GM19438 (cell line): ENCODE measurements at regions not wholly inside any gene's neighbourhood (a gene's known extent, or its start where the extent isn't known, plus 50 kb on each side); places are given as distances from the start of the nearest gene placed in this dataset.
"Not testable (repeated sequence)": the region's sequence is repeated elsewhere in the genome, so short reads cannot be mapped to it uniquely, and the experiment has no call there.

Experiments used
- ATAC-seq: cut with Tn5 transposase; IDR thresholded peaks from one replicate; pipeline ENCODE4 v1.9.1; 2021; ENCODE audit warnings: low read depth; ENCODE audit not compliant: unreplicated experiment

DNA sequence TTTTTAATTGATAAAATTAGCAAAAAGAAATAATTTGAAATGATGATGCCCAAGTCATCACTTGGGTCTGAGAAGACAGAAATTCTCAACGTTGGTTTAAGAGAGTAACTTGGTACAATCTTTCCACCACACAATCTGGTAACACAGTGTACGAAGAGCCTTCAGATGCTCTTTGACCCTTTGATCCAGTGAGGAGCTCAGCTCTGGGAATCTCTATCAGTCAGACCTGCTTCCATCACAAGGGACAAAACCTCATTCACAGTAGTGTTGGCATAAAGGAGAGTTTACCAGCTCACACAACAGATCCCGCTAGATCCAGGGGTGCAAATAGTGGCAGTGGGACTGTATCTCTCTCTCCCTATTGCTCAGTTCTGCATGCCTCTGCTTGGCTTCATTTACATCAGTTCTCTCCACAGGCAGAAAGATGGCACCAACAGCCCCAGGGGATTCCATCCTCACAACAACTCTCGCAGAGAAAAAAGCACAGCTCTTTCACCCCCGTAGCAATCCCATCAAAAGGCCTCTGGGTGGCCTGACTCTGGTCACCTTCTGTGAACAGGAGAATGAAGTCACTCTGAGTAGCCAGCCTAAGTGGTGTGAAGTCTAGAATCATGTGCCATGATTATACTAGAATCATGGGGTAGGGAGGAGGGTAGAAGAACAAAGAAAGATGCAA, 119.7 kb downstream of the ZNF281 start:
- no peak for ATAC-seq

DNA sequence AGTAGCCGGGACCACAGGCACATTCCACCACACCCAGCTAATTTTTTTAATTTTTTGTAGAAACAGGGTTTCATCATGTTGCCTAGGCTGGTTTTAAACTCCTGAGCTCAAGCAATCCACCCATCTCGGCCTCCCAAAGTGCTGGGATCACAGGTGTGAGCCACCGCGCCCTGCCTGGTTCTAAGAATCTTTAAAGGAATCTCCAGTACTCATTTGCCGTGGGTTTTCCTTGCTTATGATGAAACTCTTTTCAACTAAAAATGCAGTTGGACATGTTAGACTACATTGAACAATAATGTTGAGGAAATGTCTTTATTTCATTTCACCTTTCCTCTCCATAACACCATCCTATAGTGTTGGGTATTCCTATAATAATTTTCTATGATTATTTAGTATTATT, 121.6 kb downstream of the ZNF281 start:
- no peak for ATAC-seq

DNA sequence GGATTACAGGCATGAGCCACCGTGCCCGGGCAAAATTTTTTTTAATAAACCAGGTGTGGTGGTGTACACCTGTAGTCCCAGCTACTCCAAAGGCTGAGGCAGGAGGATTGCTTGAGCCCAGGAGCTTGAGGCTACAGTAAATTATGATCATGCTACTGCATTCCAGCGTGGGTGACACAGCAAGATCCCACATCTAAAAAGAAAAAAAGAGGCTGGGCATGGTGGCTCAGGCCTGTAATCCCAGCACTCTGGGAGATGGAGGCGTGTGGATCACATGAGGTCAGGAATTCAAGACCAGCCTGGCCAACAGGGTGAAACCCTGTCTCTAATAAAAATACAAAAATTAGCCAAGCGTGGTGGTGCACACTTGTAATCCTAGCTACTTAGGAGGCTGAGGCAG, 125.6 kb downstream of the ZNF281 start:
- ATAC-seq: not testable (repeated sequence)

DNA sequence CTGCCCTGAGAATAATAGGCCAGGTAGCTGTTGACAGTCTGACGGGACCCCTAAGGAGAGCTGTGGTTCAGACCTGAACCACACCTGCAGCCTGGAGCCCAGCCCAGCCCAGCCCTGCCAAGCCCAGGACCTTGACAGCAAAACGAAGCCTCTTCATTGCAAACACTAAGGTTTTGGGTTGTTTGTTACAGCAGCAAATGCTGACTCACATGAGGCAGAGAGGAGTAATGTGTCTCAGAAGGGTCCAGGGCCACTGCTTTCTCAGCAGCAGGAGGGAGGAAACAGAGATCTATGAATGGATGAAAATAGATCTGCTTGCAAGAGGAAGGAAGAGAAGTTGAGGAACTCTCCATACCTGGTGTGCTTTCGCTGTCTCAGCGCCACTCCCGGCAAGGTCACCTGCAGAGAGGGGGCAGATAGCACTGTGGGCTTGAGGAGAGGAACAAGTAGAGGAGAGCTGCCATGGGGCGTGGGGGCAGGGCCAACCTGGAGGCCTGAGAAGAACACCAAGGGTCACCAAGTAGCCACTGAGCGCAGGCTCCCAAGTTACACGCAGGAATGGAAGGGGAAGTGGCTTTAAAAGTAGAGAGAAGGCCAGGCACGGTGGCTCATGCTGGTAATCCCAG, 127.2 kb downstream of the ZNF281 start:
- ATAC-seq: no peak

DNA sequence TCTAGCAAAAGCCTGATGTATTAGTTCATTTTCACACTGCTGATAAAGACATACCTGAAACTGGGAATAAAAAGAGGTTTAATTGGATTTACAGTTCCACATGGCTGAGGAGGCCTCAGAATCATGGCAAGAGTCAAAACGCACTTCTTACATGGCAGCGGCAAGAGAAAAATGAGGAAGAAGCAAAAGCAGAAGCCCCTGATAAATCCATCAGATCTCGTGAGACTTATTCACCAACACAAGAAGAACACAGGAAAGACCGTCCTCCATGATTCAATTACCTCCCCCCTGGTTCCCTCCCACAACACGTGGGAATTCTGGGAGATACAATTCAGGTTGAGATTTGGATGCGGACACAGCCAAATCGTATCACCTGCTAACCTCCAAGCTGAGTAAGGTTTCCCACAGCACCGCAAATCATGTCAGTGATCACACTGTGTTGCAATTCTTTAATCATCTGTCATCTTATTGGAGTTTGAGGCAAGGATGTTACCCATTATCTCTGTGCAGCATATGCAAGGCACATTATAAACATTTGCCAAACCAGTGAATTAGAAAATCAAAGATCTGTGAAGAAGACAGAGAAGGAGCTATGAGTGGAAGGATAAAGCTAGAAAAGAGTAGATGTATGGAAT, 128.5 kb downstream of the ZNF281 start:
- no peak for ATAC-seq

DNA sequence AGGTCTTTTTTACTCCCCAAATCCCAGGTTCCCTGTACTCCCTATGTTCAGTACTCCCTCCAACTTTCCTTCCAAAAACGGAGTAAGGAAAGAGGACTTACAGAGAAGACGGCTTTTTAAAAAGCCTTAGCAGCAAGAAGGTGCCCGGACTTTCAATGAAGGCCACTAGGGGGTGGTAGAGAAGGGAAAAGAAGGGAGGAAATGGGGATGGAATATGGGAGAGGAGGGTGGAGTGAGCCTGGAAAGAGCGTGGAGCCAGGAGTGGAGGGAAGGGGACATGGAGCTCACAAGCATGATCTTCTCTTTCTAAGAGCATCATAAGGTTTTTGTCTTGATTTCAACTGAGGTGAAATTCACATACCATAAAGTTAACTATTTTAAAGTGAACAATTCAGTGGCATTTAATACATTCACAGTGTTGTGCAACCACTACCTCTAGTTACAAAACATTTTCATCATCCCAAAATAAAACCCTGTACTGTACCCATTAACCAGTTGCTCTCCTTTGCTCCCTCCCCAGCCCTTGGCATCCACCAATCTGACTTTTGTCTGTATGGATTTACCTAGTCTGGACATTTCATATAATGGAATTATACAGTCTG, 129.9 kb downstream of the ZNF281 start:
- no peak for ATAC-seq

DNA sequence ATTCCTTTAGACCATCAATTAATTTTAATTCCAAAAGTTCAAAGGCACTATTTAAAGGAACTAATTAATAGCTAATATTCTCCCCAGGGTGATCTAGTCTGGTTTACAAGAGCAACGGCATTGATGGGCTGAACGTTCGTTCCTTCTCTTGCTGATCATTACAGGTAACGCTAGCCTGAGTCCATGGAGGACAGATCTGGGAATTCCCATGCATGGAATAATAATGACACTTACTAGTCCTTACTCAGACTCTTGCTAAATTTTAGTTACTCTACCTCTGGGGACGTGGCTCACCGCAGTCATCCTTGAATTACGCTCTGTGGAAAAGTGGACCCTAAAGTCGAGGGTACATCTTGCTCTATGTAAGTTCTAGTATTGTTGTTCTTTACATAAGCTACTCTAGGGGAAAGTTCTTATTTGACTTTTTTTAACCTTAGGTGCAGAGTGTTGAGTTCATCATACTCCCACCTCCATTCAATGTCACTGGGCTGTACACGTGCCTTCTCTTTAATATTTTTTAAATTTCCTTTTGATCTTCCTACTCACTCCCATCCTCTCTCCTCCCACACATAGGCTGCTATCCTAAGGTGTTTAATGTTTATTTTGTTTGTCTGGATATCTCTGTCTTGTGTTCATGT, 133.9 kb downstream of the ZNF281 start:
- no peak for ATAC-seq

DNA sequence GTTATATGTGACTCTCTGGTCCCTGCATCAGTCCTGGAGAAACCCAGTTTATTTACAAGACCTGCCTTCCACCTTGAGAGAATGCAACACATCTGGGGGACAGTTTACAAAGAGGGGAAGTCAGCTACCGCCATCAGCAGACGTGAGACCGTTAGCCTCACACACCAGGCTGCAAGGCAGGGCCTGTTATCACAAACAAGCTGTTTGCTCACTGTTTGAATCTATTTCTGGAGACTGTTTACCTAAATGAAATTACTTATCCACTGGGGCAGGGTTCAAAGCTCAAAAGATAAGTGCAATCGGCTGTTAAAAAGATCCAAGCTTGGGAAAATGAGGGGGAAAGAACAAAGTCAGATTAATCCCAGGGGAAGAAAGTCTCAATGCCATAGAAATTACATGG, 134.4 kb downstream of the ZNF281 start:
- ATAC-seq: no peak

DNA sequence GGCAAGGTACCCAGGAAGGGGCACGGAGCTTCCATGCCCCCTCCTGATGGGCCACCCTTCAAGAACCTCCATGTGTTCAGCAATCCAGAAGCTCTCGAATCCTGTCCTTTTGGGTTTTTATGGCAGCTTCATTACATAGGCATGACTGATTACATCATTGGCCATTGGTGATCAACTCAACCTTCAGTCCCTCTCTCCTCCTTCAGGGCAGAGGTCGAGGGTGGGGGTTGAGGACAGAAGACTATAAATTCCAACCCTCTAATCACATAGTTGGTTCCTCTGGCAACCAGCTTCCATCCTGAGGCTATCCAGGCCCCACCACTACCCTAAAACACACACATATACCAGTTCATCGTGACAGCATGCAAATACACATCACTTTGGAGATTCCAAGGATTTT, 135.7 kb downstream of the ZNF281 start:
- ATAC-seq: no peak

DNA sequence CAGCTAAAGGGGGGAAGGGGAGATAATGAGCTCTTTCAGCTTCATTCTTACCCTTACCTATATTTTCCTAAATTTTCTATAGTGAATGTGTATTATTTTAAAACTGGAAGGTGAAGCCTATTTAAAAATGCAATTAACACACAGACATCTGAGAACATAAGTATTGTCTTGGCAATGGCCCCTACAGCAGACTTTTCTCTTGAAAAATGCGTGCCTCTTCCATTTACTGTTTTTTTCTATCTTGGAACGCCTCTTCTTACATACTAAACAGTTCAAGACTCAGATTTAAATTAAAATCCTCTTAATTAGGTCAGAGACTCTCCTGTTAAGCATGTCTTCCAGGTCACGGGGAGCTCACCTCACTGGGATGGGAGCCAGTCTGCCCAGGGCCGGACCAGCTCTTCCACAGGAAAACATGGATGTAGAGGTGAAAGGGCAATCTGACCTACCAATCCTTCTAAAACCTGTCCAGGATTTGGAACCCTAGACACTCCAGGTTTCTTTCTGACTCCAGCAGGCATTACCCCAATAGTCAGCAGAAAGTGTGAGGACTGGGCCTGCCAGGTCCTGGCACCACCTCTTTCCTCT, 137.3 kb downstream of the ZNF281 start:
- no peak for ATAC-seq

DNA sequence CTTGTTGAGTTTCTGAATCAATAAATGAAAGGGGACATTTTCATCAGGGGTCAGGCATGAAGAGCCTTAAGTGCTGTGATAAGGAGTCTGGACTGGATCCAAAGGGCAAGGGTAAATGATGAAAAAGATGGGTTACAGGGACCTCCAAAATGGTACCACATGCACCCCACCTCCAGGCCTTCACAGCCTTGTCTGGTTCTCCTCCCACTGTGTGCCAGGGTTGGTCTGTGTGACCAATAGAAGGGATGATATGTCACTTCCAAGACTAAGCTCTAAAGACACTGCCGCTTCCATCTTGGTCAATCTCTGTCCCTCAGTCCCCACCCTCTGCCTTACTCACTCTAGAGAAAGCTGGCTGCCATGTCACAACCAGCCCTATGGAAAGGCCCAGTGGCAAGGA, 140.6 kb downstream of the ZNF281 start:
- no peak for ATAC-seq

DNA sequence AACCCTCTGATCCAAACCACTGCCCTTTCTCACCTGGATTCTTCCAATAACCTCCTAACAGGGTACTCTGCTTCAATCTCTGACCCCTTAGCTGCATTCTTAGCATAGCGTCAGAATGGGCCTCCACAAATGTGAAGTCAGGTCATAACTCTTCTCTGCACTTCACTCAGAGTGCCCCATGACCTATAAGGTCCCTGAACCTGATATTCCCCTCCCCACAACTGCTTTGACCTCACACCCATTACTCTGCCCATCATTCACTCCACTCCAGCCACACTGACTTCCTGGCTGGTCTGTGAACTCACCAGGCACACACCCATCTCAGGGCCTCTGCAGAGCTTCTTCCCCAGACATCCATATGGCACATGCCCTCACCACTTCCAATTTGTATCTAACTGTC, 141.9 kb downstream of the ZNF281 start:
- ATAC-seq: no peak

DNA sequence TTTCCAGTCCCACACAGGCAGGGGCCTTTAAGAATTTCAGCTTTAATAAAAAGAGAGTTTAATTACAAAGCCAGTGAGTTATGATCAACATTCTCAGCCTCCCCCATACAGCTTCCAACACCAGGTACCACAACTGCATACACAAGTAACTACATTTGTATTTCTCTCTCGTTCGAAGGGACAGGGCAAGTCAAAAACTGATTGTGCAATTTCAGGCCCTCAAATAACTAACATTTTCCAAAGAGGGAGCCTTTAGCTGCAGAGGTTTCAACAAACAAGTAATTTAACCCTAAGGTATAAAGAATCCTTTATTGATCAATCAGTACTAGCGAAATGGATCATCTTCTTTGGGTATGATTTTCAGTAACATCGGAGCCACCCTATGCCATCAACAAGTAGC, 142.4 kb downstream of the ZNF281 start:
- no peak for ATAC-seq

DNA sequence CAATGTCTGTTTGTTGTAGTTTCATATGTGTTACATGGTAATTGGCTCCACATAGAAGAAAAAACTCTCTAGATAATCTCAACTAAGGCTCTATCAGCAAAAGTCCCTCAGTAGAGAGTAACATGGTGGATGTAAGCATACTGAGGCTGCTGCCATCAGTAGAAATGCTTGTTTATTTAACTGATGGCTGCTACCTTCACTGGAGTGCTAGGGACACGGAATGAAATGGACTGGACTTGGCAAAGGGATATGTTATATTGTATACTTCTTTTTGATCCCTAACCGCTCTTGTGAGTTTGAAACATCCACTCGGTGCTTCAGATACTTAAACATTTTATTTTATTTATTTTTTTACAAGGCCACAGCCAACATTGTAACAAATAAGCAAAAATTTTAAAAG, 143.0 kb downstream of the ZNF281 start:
- no peak for ATAC-seq

DNA sequence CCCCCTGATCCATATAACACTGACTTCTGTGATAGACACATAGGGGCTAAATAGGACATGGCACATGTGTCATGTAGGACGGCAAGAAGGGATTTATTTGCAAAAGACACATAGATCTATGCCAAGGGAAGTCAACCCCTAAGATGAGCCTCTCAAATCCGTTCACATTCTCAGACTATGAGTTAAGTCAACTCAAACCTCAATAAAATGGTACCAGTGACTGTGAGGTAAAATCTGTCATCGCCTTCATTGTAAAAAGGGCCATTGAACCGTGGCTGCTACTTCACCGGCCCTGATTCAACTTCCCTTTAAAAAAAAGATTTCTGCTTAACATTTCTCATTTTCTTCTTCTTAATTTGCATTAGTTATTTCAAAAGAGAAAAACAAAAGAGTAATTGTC, 144.0 kb downstream of the ZNF281 start:
- ATAC-seq: no peak

DNA sequence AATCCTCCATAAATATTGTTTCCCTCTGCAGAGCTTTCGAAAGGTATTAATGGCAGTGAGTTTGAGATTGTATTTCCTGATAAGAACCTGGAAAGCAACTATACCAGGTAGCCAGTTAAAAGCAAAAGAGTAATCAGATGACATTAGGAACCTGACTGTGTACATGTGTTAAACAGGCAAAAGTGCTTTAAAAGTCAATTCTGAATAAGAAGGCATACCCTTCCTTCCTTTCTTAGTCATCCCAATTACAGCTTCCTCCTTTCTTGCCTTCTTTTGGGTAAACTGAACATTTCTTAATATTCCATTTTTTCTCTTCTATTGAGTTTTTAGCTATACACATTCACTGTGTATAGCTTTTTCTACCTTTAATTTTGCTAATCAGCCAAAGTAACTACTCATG, 144.7 kb downstream of the ZNF281 start:
- ATAC-seq: no peak

DNA sequence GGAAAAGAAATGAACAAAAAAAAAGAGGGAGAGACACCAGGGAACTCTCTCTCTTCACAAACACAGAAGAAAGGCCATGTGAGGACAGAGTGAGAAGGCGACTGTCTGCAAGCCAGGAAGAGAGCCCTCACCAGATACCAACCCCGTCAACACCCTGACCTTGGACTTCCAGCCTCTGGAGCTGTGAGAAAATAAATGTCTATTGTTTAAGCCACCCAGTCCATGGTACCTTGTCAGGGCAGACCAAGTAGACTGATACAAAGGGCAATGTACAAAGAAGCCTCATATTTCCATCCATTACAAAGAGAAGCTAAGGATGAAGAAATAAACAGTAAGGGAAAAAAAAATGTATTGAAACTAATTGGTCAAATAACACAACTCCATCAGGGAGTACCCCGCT, 146.6 kb downstream of the ZNF281 start:
- ATAC-seq: no peak

DNA sequence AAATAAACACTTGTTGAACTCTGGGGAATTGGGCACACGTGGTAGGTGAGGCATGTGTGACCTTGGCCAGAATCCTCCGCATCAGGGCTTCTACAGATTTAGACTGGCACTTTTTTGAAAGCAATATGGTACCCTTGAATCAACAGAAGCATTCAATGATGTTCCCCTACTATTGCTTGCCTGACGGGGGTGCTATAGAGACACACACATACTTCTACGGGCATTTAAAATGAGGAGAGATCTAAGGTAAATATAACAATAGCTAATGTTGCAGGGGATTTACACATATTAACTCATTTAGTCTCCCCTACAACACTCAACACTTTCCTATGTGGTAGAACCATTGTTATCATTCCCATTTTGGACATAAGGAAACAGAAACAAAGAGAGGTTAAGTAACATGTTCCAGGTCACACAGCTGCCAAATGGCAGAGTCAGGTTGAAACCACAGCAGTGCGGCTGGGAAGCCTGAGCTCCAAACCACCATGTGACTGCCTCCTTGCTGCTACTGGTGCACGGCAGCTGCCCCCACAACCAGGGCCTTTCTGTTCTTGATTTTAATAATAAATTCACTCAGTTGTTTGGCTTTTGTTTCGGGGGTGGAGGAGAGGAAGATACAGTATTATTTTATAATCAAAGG, 147.4 kb downstream of the ZNF281 start:
- ATAC-seq: peak; percentile 84

DNA sequence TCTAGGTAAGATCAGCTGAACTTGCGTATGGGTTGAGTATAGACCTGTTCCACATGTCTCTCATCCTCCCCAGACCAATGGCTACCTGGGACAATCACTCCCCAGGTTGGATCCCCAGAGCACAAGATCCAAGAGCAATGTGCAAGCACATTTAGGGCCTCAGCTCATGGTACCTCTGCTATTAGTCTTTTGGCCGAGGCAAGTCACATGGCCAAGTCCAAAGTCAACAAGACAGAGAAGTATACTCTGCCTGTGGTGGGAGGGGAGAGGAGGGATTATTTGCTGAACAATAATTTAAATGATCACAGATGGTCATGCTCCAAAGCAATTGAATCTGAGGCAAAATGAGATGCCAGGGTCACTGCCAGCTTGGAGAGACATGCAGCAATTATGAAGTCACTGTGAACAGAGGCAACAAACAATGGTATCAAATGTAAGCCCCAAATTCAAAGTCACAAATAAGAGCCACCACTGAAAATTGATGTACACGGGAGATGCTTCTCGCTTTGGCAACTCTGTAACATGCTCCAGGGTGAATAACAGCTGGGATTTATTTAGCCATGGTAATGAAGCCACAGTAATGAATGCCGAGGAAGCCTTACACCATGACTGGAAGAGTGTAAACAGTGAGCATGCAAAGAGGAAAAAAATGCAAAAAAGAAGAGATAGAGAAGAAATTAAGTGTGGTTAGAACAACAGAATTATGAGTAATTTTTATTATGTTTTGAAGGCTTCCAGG, 149.1 kb downstream of the ZNF281 start:
- no peak for ATAC-seq
